GM19193 (cell line): ENCODE measurements at regions not wholly inside any gene's neighbourhood (a gene's known extent, or its start where the extent isn't known, plus 50 kb on each side); places are given as distances from the start of the nearest gene placed in this dataset.

Experiments used
- POLR2A ChIP-seq: IDR thresholded peaks from 4 replicates; pipeline ENCODE4 v1.6.1; 2011; ENCODE audit not compliant: insufficient read depth, insufficient read length; ENCODE audit errors: extremely low read depth

DNA sequence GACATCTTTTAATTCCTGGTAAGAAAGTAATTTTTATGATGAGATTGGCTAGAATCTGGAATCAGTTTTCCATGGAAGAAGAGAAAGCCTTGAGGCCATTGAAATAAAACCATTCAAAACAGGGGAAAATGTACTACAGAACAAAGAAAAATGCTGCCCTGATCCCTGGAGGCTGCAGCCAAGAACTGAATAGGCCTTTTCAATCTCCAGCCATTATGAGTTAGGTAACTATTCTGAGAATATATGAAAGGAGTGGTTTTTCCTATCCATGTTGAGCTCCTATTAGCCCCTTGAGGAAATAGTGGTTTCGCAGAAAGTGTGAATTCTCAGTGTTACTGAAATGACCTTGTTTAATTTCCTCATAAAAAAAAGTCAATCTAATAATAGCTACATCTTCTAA is 408.5 kb upstream of the GRAMD2B start:
- no peak for TF ChIP-seq POLR2A

DNA sequence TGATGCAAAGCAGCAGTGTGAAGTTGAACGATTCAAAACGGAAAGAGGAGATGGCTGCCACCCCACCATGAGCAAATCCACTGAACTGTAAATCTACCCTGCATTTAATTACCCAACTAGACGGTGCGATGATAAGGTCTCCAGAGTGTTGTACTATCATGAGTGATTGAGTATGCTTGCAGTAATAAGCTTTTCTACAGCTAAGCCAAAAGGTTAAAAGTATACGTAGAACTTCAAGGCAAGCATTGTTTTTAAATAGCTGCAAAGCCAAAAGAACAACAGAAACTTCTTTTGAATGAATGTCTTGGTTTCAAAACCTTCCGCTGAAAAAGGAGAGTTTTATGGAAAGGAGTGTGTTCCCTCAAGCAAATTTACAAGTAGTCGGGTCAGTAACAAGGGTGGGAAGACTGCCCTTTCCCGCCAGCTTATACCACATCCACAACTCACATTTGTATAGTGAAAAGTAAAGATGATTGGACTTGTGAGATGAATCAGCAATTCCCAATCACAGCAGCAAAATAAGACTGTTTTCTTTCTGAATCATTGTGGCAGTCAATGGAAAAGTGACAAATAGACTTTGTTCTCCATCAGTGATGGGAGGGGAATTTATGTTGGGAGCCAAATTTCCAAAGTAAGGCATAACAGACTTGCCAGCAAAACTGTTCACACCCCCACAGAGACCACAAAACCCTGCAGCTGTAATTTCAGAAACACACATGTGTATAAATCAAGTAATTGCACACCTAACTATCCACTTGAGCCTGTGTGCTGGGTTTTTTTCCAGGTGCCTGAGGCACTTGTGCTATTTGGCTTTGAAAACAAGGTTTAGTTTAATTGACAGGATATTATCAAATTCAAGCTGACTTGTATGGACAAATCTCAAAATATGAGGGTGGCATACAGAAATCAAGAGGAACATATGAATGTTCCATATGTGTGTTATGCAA is 407.7 kb upstream of the GRAMD2B start:
- no peak for TF ChIP-seq POLR2A

DNA sequence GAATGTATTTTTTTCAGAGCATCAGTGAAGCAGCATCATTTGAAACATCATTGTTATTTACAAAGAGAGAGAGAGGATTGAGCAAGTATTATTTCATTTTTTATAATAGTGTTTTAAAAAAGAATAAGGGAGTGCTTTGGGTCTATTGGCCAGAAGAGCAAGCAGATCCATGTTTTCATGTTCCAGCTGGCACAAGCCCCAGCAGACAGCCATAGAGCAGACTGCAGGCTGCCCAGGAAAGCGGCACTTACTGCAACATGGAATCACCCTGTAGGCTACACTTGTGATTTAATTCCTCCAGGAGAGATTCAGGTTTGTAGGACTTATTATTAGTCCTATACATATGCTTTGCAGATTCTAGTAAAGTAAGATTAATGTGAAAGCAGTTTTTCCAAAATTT is 407.0 kb upstream of the GRAMD2B start:
- TF ChIP-seq POLR2A = no peak

DNA sequence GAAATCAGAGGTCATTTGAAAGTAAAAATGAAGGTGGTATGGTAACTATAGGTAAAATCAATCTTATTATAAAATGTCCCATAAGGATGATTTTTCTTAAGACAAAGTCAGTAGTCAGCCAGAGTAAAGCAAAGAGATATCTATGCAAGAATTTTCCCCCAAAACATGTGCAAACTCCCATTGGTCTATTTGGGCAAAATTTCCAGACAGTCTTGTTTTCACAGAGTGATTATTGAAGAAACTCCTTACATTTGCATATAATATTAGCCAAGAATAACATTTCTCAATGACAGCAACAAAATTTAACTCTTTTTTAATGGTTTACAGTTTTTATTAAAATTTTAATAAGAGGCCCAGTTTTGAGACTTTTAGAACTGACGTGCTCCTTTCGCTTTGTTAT is 406.1 kb upstream of the GRAMD2B start:
- TF ChIP-seq POLR2A = no peak

DNA sequence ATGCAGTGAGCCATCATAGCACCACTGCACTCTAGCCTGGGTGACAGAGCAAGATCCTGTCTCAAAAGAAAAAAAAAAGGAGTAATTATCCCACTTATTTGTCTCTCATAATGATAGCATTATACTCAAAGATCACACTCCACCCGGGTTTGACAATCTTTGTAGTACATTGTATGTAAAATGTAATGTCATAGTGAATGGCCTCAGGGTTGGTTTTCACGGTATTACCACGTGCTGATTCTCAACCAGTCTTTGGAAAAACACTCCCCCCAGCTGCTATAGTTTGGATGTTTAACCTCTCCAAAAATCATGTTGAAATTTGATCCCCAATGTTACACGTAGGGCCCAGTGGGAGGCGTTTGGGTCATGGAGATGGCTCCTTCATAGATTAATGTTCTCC is 402.4 kb upstream of the GRAMD2B start:
- no peak for TF ChIP-seq POLR2A

DNA sequence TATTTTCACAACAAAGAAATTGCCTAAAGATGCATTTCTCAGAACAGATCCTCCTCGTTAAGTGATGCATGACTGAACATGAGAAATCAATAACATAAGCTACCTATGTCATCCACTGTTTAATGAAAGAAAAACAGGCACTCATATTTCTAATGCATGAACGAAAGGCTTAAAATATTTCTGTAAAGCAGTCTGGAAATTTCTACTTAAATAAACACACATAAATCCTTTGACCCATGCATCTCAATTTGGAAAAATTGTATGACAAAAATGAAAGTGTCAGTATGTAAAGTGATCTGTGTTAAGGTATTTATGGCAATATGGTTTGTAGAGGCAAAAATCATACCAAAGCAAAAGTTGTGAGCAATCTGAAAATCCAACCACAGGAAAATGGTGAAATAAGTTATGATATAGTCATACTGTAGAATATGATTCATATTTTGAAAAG is 399.2 kb upstream of the GRAMD2B start:
- no peak for TF ChIP-seq POLR2A

DNA sequence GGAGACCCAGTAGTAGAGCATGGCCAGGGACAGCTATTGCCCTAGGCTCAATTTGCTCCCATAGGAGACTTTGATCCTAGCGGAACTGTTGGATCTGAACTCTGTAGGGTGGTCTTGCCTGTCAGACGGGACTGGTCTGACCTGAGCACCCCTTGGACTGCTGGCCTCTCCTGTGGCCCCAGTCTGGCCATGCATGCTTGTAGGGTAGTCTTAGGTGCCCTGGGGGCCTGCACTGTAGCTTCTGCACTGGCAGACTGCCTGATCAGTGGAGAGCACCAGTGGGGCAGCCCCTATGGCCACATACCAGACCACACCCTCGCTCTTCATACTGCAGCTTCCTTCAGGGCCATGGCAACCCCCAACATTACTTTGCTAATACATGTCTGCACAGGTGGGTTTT is 396.1 kb upstream of the GRAMD2B start:
- no peak for TF ChIP-seq POLR2A

DNA sequence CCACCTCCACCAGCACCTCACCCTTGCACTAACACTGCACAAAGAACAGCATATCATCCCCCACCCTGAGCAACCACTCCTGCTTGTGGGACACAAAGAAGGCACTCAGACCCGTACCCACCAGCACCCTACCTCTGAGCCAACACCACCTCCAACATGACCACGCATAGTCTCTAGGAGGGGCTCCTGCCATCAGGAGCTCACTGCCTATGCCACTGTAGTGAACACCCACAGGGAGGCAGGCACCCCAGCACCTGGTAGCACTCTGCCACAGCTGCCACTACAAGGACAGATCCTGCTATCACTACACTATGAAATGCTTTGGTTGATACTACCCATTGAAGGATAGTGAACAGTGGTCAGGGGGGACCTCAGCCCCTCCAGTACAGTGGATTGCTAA is 395.6 kb upstream of the GRAMD2B start:
- TF ChIP-seq POLR2A = no peak

DNA sequence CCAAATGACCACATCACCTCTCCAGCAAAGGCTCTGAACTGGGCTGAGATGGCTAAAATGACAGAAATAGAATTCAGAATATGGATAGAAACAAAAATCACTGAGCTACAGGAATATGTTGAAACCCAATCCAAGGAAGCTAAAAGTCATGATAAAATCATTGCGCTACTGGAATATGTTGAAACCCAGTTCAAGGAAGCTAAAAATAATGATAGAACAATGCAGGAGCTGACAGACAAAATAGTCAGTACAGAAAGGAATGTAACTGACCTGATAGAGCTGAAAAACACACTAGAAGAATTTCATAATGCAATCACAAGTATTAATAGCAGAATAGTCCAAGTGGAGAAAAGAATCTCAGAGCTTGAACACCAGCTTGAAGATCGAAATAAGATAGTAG is 394.9 kb upstream of the GRAMD2B start:
- no peak for TF ChIP-seq POLR2A

DNA sequence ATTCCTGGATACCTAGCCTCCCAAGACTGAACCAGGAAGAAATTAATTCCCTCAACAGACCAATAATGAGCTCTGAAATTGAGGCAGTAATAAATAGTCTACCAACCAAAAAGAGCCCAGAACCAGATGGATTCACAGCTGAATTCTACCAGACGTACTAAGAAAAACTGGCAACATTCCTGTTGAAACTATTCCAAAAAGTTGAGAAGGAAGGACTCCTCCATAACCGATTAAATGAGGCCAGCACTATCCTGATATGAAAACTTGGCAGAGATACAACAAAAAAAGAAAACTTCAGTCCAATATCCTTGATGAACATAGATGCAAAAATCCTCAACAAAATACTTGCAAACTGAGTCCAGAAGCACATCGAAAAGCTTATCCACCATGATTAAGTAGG is 392.5 kb upstream of the GRAMD2B start:
- no peak for TF ChIP-seq POLR2A

DNA sequence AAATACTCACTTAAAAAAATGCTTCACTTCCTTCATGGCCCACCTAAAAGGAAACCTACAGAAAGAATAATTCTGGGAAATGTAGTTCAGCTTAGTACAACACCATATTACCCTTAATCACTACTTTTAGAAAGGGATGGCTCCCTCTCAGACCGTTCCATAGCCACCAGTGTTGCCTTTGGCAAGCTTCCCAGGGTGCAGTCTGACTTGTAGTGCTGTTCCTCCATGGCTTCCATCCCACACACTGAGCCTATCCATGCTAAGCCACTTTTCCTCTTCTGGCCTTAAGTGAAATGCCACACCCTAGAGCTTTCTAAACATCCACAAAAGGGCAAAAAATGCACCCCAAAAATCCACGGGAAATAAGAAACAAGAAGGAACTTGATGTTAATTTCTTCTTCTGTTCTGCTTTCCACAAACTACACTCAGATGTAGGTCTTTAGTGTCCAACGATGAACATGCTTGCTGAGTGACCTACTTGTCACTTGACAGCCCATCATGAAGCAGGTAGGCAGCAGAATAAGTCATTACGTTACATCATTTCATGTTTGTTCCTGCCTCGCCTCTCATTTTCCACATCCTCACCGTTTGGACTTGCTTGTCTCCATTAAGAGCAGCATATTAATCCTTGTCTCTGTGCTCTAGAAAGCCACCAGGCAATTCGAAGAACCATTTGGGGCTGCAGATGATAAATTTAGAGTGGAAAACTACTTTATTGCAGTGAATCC is 391.1 kb upstream of the GRAMD2B start:
- no peak for TF ChIP-seq POLR2A

DNA sequence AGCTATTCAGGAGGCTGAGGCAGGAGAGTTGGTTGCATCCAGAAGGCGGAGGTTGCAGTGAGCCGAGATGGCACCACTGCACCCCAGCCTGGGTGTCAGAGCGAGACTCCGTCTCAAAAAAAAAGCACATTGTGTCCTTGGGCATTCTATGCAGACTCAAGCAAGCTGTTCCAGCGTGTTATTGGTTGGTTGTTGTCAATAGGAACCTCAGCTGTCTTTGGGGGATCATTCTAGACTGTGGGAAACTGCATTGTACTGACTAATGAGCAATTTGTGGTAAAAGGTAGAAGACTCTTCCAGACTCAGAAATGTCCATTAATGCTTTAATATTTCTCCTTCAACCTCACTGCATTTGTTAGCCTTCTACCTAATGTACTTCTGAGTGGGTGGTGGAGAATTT is 379.5 kb upstream of the GRAMD2B start:
- no peak for TF ChIP-seq POLR2A

DNA sequence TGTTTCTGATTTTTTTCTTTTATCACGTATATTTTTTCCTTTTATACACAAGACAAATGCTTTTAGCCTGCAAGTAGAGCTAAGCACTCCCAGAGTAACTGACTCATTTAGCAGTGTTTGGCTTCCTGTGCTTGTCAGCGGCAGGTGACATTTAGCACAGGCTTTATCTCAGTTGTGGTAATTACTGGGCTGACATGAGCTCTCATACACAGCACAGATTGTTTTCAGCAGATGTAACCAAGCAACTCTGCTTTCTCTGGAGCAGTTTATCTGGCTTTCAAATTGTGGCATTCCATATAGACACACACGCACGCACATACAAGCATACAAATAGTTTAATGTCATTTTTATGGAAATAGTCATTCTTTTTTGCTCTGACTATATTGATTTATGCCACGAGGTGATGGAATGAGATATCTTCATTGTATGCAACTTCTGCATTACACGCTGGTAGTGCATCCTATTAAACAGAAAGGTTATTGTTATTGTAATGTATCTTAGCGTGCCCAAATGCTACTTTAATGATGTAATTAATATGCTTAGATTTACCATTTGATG is 379.0 kb upstream of the GRAMD2B start:
- TF ChIP-seq POLR2A = no peak

DNA sequence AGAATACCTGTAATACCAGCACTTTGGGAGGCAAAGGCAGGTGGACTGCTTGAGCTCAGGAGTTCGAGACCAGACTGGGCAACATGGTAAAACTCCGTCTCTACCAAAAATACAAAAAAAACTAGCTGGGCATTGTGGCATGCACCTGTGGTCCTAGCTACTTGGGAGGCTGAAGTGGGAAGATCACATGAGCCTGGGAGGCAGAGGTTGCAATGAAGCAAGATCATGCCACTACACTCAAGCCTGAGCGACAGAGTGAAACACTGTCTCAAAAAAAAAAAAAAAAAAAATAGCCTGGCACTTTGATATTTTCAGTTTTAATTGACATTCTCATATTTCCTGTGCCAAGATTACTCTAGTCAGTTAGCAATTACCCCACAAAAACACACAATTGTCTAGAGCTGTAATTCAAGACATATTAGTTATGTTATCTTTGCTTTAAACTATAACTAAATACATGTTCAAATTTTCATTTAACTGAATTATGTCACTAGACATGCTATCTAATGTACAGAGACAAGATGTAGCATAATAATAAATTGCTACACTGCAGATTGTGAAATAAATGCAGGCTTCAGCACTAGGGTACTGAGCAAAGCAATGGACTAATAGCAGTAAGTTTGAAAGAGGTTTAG is 378.2 kb upstream of the GRAMD2B start:
- no peak for TF ChIP-seq POLR2A

DNA sequence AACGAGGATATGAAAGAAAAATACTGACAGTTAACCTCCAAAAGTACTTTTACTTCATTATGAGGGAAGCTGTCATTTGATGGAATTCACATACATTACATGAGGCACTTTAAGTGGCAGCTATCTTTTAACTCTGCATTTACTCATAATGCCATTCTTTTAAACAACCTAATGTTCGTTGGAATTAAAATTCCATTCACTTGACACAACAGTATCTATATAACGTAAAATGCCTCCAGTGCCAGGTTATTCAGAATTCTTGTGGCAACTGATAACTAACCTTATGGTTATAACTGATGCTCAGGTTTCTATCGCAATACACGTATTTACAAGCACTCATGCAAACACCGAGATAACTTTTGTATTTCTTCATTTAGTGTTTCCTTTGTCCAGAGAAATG is 376.9 kb upstream of the GRAMD2B start:
- no peak for TF ChIP-seq POLR2A
